ENCODE measurements at regions not wholly inside any gene's neighbourhood (a gene's known extent, or its start where the extent isn't known, plus 50 kb on each side); places are given as distances from the start of the nearest gene placed in this dataset.

DNA sequence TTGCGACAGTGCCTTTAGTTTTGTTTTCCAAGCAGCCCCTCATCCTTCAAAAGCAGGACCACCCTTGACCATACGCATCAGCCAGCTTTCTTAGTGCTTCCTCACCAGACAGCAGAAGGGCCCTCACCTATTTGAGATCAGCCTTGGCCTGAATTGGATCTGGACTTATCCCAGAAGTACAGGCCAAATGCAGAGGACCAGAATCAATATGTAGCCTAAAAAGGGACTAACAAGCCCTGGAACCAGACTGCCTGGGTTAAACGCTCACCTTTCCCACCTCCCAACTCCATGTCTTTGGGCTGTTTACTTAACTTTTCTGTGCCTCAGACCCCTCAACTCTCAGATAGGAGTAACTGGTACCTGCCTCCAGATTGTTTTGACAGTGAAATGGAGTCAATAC is 77.7 kb upstream of the ATP6AP2 start:
- Mint-ChIP-seq H3K27ac (no peak overlapping the region), H3K36me3 (no peaks in the 10 kb centered on the region), H3K27me3 (ENCODE audit: low read depth in 3 of 3) (peaks cover 1 to 12% (median 2%) of the 10 kb centered on the region in 3 donors), H3K4me3 (no peak overlapping the region), H3K4me1 (no peaks in the 10 kb centered on the region), H3K9me3 (no peaks in the 10 kb centered on the region)
- no peak for DNase-seq

DNA sequence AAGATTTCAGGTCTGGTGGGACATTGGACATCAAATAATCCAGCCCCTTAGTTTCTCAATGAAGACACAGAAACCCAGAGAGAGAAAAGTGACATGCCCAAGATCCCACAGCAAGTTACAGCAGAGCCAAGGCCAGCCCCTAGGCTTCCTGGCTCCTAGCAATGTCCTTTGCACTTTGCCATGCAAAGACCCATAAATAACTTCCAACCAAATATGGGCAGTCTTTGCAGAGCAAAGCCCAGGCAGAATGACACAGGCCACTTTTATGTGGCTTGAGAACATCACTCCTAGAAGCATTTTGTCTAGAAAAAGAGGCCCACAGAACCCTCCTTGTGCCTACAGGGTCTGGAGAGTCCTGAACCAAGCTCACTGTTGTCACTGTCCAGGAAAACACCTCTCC is 78.1 kb upstream of the ATP6AP2 start:
- Mint-ChIP-seq H3K4me1 (no peaks in the 10 kb centered on the region), H3K9me3 (no peaks in the 10 kb centered on the region), H3K27ac (no peak overlapping the region), H3K36me3 (no peaks in the 10 kb centered on the region), H3K27me3 (ENCODE audit: low read depth in 3 of 3) (peaks cover 1 to 14% (median 2%) of the 10 kb centered on the region in 3 donors), H3K4me3 (no peak overlapping the region)
- no peak for DNase-seq

DNA sequence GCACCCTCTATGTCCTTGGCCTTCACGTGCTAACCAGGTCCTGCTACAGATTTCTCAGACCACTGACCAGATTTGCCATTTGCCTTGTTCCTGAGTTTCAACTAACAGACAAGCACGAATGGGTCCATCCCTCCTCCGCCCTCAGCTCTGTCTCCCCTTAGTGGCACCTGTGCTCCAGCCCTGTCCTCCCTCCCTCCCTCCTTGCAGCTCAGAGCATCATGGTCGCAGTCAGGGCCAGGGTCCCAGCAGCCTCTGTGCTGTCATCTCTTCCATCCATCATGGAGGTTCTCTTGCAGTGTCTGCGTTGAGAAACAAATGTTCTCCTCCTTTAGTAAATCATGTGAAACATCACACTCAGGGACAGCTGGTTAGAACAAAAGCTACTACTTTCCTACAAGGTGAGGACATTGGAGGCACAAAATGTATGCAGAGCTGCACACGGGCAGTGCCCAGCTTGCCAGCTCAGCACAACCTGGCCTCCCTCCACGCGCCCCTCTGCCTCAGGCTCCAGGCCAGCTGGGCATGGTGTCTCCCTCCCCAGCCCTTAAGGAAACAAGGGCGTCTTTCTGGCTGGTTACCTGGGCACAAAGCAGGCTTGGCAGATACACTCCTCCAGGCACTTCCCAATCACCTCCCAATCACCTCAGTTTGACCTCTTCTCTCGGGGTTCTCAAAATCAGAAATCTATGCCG is 79.5 kb upstream of the ATP6AP2 start:
- Mint-ChIP-seq H3K27me3 (ENCODE audit: low read depth in 3 of 3) (peaks cover 1 to 14% (median 2%) of the 10 kb centered on the region in 3 donors), H3K36me3 (no peaks in the 10 kb centered on the region), H3K4me1 (no peaks in the 10 kb centered on the region), H3K9me3 (no peaks in the 10 kb centered on the region), H3K27ac (no peak overlapping the region), H3K4me3 (no peak overlapping the region)
- no peak for DNase-seq

DNA sequence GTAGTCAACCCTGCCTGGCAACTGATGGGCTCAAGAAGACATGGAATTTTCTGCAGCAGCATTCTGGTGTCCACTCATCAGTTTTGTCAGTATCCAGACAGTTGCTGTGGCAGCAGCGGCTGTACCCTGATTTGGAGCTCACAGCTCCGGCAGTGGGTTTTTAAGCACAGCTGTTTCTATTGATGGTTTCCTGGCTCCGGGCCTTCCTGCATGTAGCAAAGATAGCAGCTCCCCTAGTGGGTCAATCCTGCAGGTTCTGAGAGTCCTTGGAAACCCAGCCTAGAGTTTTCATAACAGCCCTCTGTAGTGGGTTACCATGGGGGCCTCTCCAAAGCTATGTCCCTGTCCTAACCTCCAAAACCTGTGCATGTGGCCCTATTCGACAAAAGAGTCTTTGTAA is 84.0 kb upstream of the ATP6AP2 start:
- peaks cover 0 to 3% (median 0%) of the 10 kb centered on the region in 3 donors for H3K36me3 Mint-ChIP-seq
- no peaks in the 10 kb centered on the region for H3K4me1 Mint-ChIP-seq
- H3K27me3 Mint-ChIP-seq (ENCODE audit: low read depth in 3 of 3) = peaks cover 0 to 6% (median 0%) of the 10 kb centered on the region in 3 donors
- DNase-seq = no peak
- H3K27ac Mint-ChIP-seq = no peak overlapping the region
- H3K9me3 Mint-ChIP-seq = no peaks in the 10 kb centered on the region
- no peak overlapping the region for H3K4me3 Mint-ChIP-seq

DNA sequence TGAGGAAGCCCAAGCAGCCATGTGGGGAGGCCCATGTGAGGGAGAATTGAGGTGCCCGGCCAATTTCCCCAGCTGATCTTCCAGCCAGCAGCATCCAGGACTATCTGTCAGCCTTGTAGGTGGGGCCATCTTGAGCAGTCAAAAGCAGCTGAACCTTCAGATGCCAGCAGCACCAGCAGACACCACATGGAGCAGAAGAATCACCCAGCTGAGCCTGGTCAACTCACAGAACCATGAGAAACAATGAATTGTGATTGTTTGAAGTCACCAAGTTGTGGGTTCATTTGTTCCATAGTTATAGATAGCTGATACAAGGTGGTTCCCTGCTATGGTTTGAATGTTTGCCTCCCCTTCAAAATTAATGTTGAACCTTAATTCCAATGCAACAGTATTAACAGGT is 85.1 kb upstream of the ATP6AP2 start:
- H3K27ac Mint-ChIP-seq = no peak overlapping the region
- no peaks in the 10 kb centered on the region for H3K4me1 Mint-ChIP-seq

DNA sequence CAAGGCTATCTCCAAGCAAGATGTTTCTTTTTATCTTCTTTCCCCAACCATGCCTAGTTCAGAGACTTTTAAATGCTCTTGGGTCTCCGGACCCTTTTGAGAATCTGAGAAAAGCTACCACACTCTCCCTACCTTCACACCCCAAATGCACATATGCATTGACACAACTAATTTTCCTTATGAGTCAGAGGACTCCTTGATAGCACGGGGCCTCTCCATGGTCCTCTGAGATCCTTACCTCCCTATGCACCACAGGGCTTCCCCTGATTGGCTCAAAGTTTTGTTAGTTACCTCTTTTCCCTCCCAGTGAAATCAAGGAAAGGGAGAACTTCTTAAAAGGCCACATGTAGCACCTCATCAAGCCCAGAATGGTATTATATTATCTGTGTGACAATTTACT is 86.8 kb upstream of the ATP6AP2 start:
- no peak for DNase-seq
- peaks cover 0 to 5% (median 0%) of the 10 kb centered on the region in 3 donors for H3K27me3 Mint-ChIP-seq (ENCODE audit: low read depth in 3 of 3)
- no peak overlapping the region for H3K27ac Mint-ChIP-seq
- no peaks in the 10 kb centered on the region for H3K4me1 Mint-ChIP-seq
- H3K36me3 Mint-ChIP-seq = peaks cover 0 to 3% (median 0%) of the 10 kb centered on the region in 3 donors
- H3K4me3 Mint-ChIP-seq = no peak overlapping the region
- no peaks in the 10 kb centered on the region for H3K9me3 Mint-ChIP-seq

More for the DNA sequence above, 85.1 kb upstream of the ATP6AP2 start:
- DNase-seq = no peak
- Mint-ChIP-seq H3K9me3 (no peaks in the 10 kb centered on the region), H3K36me3 (peaks cover 0 to 3% (median 0%) of the 10 kb centered on the region in 3 donors), H3K27me3 (ENCODE audit: low read depth in 3 of 3) (peaks cover 0 to 6% (median 0%) of the 10 kb centered on the region in 3 donors), H3K4me3 (no peak overlapping the region)

DNA sequence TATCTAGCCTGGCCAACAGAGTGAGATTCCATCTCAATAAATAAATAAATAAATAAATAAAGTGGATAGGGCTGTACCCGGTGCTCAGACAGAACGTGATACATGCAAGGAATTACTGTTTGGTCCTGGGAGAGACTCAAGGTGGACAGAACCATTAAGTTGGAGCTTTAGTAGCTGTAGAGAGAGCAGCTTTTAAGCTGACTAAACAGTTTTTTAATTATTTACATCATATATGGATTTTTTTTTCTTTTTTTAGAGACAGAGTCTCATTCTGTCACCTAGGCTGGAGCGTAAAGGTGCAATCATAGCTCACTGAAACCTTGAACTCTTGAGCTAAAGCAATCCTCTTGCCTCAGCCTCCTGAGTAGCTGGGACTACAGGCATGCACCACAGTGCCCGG is 92.5 kb upstream of the ATP6AP2 start:
- Mint-ChIP-seq H3K27me3 (ENCODE audit: low read depth in 3 of 3) (peaks cover 0 to 21% (median 0%) of the 10 kb centered on the region in 3 donors), H3K4me1 (no peaks in the 10 kb centered on the region), H3K27ac (no peak overlapping the region), H3K9me3 (peaks cover 0 to 2% (median 0%) of the 10 kb centered on the region in 6 donors), H3K36me3 (no peaks in the 10 kb centered on the region), H3K4me3 (no peak overlapping the region)
- no peak for DNase-seq

DNA sequence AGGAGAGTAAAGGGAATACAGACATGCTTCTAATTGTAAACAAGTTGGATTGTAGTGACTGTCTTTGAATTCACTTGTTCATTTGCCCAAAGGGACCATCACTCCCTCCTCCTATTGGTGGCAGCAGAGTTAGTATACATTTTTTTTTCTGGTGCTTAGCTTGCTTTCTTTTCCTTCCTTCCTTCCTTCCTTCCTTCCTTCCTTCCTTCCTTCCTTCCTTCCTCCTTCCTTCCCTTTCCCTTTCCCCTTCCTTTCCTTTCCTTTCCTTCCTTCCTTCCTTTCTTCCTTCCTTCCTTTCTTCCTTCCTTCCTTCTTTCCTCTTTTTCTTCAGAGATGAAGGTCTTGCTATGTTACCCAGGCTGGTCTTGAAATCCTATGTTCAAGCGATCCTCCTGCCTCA is 94.8 kb upstream of the ATP6AP2 start:
- Mint-ChIP-seq H3K27me3 (ENCODE audit: low read depth in 3 of 3) (peaks cover 0 to 22% (median 2%) of the 10 kb centered on the region in 3 donors), H3K4me1 (no peaks in the 10 kb centered on the region), H3K9me3 (peaks cover 0 to 2% (median 0%) of the 10 kb centered on the region in 6 donors), H3K36me3 (no peaks in the 10 kb centered on the region), H3K4me3 (no peak overlapping the region), H3K27ac (no peak overlapping the region)
- no peak for DNase-seq

DNA sequence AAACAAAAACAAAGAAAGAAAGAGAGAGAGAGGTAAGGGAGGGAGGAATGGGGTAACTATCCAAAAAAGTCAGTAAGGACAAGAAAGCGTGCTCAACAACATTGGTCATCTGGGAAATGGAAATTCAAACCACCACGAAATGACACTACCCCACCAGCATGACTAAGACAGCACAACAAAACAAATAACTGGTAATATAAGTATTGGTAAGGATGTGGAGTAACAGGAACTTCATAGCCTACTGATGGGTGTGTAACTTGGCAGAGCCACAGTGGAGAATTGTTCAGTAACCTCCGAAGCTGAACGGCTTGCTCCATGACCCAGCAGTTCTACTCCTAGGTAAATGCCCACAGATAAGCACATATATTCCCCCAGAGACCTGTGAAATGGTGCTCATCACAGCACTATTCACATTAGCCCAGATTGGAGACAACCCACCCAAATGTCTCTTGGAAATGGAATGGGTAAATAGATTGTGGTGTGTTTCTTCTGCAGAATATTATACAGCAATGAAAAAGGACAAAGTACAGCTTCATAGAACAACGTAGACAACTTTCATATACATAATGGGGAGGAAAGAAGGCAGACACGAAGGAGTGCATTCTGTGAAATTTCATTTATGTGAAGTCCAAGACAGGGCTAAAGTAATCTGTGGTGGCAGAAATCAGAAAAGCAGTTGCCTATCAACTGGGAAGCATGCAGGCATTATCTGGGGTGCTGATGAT is 95.5 kb upstream of the ATP6AP2 start:
- peaks cover 0 to 2% (median 0%) of the 10 kb centered on the region in 6 donors for H3K9me3 Mint-ChIP-seq
- no peaks in the 10 kb centered on the region for H3K36me3 Mint-ChIP-seq
- peaks cover 0 to 24% (median 2%) of the 10 kb centered on the region in 3 donors for H3K27me3 Mint-ChIP-seq (ENCODE audit: low read depth in 3 of 3)
- no peak overlapping the region for H3K4me3 Mint-ChIP-seq
- H3K27ac Mint-ChIP-seq = no peak overlapping the region
- DNase-seq = no peak
- H3K4me1 Mint-ChIP-seq = no peaks in the 10 kb centered on the region

DNA sequence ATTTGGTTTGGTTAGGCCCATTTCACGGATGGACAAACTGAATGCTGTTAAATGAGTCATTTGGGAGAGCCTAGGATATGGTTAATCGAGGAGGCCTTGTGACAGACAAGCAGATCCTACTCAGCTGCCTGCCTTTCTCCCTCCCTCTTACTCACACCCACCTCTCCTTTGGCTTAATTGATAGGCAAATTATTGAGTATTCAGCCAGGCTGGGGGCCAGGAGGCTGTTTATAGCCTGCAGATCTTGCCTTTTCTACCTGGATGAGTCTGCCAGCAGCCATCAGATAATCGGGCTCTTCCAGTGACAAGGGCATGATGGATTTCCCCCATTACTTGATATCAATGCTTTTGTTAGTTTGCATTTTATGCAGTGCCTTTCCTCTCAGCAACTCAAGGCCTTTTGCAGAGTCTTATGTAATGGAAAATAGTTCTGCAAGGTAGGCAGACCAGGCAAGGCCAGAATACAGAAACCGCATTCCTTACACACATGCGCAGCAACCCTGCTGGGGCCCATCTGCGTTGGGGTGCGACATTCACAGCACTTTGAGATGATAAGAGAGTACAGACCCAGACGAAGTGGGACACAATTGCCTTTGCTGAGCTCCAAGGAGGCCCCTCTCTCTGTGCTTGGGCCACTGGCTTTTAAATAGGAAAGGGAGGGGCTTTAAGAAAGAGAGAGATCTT is 96.2 kb upstream of the ATP6AP2 start:
- Mint-ChIP-seq H3K27ac (no peak overlapping the region), H3K9me3 (peaks cover 0 to 4% (median 0%) of the 10 kb centered on the region in 6 donors), H3K4me1 (no peaks in the 10 kb centered on the region), H3K4me3 (no peak overlapping the region), H3K27me3 (ENCODE audit: low read depth in 3 of 3) (peaks cover 1 to 28% (median 2%) of the 10 kb centered on the region in 3 donors), H3K36me3 (no peaks in the 10 kb centered on the region)
- DNase-seq = no peak

DNA sequence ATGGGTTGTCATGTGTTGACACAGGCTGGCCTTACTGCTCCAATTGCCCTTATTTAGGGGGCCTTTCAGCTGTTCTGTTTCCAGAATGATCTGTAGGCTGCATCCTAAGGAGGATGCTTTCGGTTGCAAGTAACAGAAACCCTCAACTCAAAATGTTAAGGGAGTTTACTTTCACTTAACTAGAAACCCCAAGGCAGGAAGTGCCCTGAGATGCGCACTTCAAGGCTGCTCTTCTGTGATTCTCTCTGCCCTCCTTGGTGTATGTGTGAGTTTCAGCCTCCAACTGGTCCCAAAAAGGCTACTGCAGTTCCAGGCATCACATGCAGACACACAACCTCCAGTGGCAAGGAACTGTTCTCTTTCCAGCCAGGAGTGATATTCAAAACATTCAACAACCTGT is 97.3 kb upstream of the ATP6AP2 start:
- DNase-seq = no peak
- no peak overlapping the region for H3K27ac Mint-ChIP-seq

DNA sequence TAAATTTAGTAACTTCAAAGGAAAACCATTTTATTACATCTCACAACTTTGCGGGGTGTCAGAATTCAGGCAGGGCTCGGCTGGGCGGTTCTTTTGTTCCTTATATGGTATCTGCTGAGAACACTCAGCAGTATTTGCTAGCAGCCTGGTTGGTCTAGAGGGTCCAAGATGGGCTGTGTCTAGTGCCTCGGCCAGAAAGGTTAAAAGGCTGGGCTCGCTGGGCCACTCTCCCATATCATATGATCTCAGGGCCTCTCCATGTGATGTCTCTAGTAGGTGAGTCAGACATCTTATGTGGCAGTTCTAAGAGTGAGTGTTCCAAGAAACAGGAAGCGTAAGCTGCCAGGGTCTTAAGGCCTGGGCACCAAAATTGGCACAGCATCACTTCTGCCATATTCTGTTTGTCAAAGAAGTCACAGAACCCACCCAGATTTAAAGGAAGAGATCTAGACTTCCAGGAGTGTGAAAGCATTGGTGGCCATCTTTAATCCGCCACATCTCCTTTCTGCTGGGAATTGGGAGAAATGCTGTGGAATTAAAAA is 100.9 kb upstream of the ATP6AP2 start:
- peaks cover 2 to 26% (median 2%) of the 10 kb centered on the region in 3 donors for H3K27me3 Mint-ChIP-seq (ENCODE audit: low read depth in 3 of 3)
- peaks cover 0 to 3% (median 0%) of the 10 kb centered on the region in 6 donors for H3K9me3 Mint-ChIP-seq
- H3K27ac Mint-ChIP-seq = no peak overlapping the region
- no peak for DNase-seq
- peaks cover 0 to 6% of the 10 kb centered on the region in 2 donors for H3K4me1 Mint-ChIP-seq
- H3K36me3 Mint-ChIP-seq = no peaks in the 10 kb centered on the region
- H3K4me3 Mint-ChIP-seq = no peak overlapping the region

More for the DNA sequence above, 97.3 kb upstream of the ATP6AP2 start:
- Mint-ChIP-seq H3K4me1 (no peaks in the 10 kb centered on the region), H3K4me3 (no peak overlapping the region), H3K27me3 (ENCODE audit: low read depth in 3 of 3) (peaks cover 2 to 28% (median 2%) of the 10 kb centered on the region in 3 donors), H3K36me3 (no peaks in the 10 kb centered on the region), H3K9me3 (peaks cover 0 to 4% (median 0%) of the 10 kb centered on the region in 6 donors)

DNA sequence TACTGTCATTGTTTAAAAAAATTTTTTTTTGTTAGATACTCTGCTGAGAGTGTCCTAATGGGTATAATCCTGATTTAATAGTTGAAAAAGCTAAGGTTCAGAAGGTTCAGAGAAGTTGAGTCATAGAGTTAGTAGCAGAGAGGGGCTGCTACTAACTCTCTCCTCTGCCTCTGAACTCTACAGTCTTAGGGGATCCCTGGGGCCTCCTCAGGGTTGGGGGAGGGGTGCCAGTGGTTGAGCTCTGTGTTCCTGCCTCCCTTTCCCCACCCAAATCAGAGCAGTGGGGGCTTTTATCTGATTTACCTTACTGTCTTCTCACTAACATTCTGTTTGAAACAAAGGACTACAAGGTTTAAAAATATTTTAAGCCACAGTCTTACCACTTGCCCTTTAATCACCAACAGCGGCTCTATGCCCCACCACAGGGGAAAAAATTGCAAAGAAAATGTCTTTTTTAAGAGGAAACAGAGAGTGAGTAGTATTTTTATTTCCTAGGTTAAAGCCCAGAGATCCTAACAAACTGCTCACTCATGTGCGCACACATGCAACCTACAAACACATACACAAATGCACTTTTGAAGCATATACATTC is 102.2 kb upstream of the ATP6AP2 start:
- Mint-ChIP-seq H3K36me3 (no peaks in the 10 kb centered on the region), H3K9me3 (peaks cover 0 to 2% (median 0%) of the 10 kb centered on the region in 6 donors), H3K4me1 (peaks cover 3 to 6% of the 10 kb centered on the region in 2 donors), H3K27me3 (ENCODE audit: low read depth in 3 of 3) (peaks cover 2 to 21% (median 3%) of the 10 kb centered on the region in 3 donors), H3K27ac (no peak overlapping the region), H3K4me3 (no peak overlapping the region)
- no peak for DNase-seq
